GM12878 (cell line): ENCODE measurements at regions not wholly inside any gene's neighbourhood (a gene's known extent, or its start where the extent isn't known, plus 50 kb on each side); places are given as distances from the start of the nearest gene placed in this dataset.

ENCODE experiments used
- ATAC-seq: fragments of 200-7000 bp; cut with Tn5 transposase; 3 replicates; pipeline ENCODE4 v1.9.1; 2020; ENCODE audit warnings: mild to moderate bottlenecking, moderate library complexity
- BruUV-seq: library from RNA; stranded (reverse); fragments of 400-500 nt; replicated peaks from 2 replicates; lab custom pipeline; 2021; lab: Mats Ljungman, UMichigan
- CTCF ChIA-PET: fragments of 300-600 bp; sonication (Branson Sonifier 250); formaldehyde crosslinking; extraction: SDS; loops from one replicate; lab custom pipeline; 2021; ENCODE audit warnings: inconsistent platforms; lab: Yijun Ruan, JAX
- POLR2A ChIA-PET: fragments of 350-600 bp; formaldehyde crosslinking; extraction: SDS; loops from one replicate; lab custom pipeline; 2021; ENCODE audit warnings: inconsistent platforms; lab: Charles Lee
- RAD21 ChIA-PET: fragments of 300-600 bp; sonication (Branson Sonifier 250); formaldehyde crosslinking; loops from one replicate; lab custom pipeline; 2023; ENCODE audit warnings: antibody characterized with exemption; ENCODE audit not compliant: unreplicated experiment; lab: Charles Lee
- SMC1A ChIA-PET: fragments of 300-600 bp; sonication (Branson Sonifier 250); formaldehyde crosslinking; loops from one replicate; lab custom pipeline; 2023; ENCODE audit not compliant: unreplicated experiment, uncharacterized antibody; lab: Charles Lee
- DNase-seq: peaks from one replicate; pipeline ENCODE4 v3.0.0-alpha.2; 2011; ENCODE audit warnings: low read depth, low spot score
- FAIRE-seq: peaks from 3 replicates; lab custom pipeline; 2011; peaks lifted over from hg19 to GRCh38; lab: Jason Lieb, UNC
- H2AFZ ChIP-seq: 2 replicates; pipeline ENCODE4 v1.6.0; 2011; ENCODE audit warnings: low read depth, low read length, control low read depth; ENCODE audit not compliant: control insufficient read depth
- H3K27ac ChIP-seq: 2 replicates; pipeline ENCODE4 v1.5.1; 2011; ENCODE audit warnings: control low read depth; ENCODE audit not compliant: control insufficient read depth, insufficient read depth
- H3K27me3 ChIP-seq, 2 experiments: replicated peaks in 1 of 2; 2 replicates each; pipeline versions ENCODE4 v1.6.0 to v1.6.1; 2011; ENCODE audit warnings: low read length in 1 of 2; ENCODE audit not compliant: control insufficient read depth in 2 of 2, insufficient read depth in 2 of 2
- H3K36me3 ChIP-seq, 2 experiments: 2 replicates each; pipeline ENCODE4 v1.5.1; 2011; ENCODE audit warnings: low read length in 1 of 2; ENCODE audit not compliant: control insufficient read depth in 2 of 2, insufficient read depth in 2 of 2
- H3K4me1 ChIP-seq: 2 replicates; pipeline ENCODE4 v1.6.1; 2011; ENCODE audit warnings: mild to moderate bottlenecking, low read length, moderate library complexity, mixed read lengths; ENCODE audit not compliant: control insufficient read depth, insufficient read depth
- H3K4me2 ChIP-seq: 2 replicates; pipeline ENCODE4 v1.6.0; 2011; ENCODE audit warnings: control low read depth; ENCODE audit not compliant: control insufficient read depth, insufficient read depth
- H3K4me3 ChIP-seq: fragments of 200-600 bp; sonication (generic); 2 replicates; pipeline ENCODE4 v1.5.1; 2016
- H3K79me2 ChIP-seq: 2 replicates; pipeline ENCODE4 v1.6.0; 2011; ENCODE audit warnings: low read length; ENCODE audit not compliant: control insufficient read depth, insufficient read depth
- H3K9ac ChIP-seq: 2 replicates; pipeline ENCODE4 v1.8.0; 2011; ENCODE audit warnings: low read length, control low read depth, mixed read lengths; ENCODE audit not compliant: control insufficient read depth, insufficient read depth
- H3K9me3 ChIP-seq: replicated peaks from 3 replicates; pipeline ENCODE4 v1.5.1; 2011; ENCODE audit warnings: mild to moderate bottlenecking, low read length; ENCODE audit not compliant: control insufficient read depth, insufficient read depth
- H4K20me1 ChIP-seq: 2 replicates; pipeline ENCODE4 v1.6.0; 2011; ENCODE audit not compliant: control insufficient read depth, insufficient read depth
- DPF2 ChIP-seq: fragments of 450-650 bp; IDR thresholded peaks from 2 replicates; pipeline ENCODE4 v1.6.1; 2017; ENCODE audit warnings: mild to moderate bottlenecking
- KDM1A ChIP-seq: fragments of 200-600 bp; sonication (generic); IDR thresholded peaks from 2 replicates; pipeline ENCODE4 v1.6.1; 2016; ENCODE audit warnings: borderline replicate concordance
- PAX5 ChIP-seq: IDR thresholded peaks from 2 replicates; pipeline ENCODE4 v1.6.1; 2011; ENCODE audit warnings: low read depth, low read length, borderline replicate concordance
- RFX5 ChIP-seq: IDR thresholded peaks from 2 replicates; pipeline ENCODE4 v1.6.1; 2011; ENCODE audit warnings: low read depth, low read length, improper control_type of control experiment
- SREBF1 ChIP-seq: IDR thresholded peaks from 2 replicates; pipeline ENCODE4 v1.6.1; 2012; ENCODE audit warnings: mild to moderate bottlenecking, low read length
- WGBS: methylation state at CpG from one replicate; pipeline ENCODE4 v1.1.6; 2016; ENCODE audit warnings: low lambda C conversion rate; ENCODE audit not compliant: insufficient replicate concordance, insufficient coverage; ENCODE audit errors: missing lambda C conversion rate; 5-methylcytosine and 5-hydroxymethylcytosine counted together
- in situ Hi-C: fragments of 300-500 bp; cut with MboI; formaldehyde crosslinking; loops from 9 replicates; pipeline ENCODE4 v1.14.3; 2018; ENCODE audit warnings: mixed read lengths
- intact Hi-C: fragments of 100-400 bp; cut with micrococcal nuclease; formaldehyde crosslinking; loops from one replicate; pipeline ENCODE4 v1.14.2; 2022; ENCODE audit not compliant: unreplicated experiment
- TF ChIP-seq, protein P1 (sequence below): fragments of 450-650 bp; IDR thresholded peaks from 2 replicates; pipeline ENCODE4 v1.6.1; 2017; ENCODE audit warnings: mild to moderate bottlenecking, low read depth, inconsistent platforms; ENCODE audit not compliant: poor library complexity, severe bottlenecking

- TF ChIP-seq, protein P1, sequence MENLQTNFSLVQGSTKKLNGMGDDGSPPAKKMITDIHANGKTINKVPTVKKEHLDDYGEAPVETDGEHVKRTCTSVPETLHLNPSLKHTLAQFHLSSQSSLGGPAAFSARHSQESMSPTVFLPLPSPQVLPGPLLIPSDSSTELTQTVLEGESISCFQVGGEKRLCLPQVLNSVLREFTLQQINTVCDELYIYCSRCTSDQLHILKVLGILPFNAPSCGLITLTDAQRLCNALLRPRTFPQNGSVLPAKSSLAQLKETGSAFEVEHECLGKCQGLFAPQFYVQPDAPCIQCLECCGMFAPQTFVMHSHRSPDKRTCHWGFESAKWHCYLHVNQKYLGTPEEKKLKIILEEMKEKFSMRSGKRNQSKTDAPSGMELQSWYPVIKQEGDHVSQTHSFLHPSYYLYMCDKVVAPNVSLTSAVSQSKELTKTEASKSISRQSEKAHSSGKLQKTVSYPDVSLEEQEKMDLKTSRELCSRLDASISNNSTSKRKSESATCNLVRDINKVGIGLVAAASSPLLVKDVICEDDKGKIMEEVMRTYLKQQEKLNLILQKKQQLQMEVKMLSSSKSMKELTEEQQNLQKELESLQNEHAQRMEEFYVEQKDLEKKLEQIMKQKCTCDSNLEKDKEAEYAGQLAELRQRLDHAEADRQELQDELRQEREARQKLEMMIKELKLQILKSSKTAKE: no peak
- no peak for TF ChIP-seq SREBF1
- TF ChIP-seq, all 136 proteins: peak for 0
These were observed 530.8 kb downstream of the NSUN3 start (continued) for GRCh38 chr3:94593526-94594150.

DNA sequence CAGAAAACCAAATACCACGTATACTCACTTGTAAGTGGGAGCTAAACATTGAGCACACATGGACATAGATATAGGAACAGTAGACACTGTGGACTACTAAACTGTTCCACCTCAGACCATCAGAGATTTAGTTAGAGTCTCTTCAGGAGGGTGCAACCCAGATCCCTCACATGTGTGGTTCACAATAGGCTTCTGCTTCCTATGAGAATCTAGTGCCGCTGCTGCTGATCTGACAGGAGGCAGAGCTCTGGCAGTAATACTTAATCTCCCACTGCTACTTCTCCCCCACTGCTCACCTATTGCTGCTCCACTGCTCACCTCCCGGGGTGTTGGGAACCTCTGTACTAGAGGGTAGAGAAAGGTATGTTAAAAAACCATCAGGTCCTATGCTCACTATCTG lies 533.3 kb downstream of the NSUN3 start:
- no peak for ATAC-seq
- Histone ChIP-seq H3K4me3 (no peak overlapping the region), H3K9me3 (no peaks in the 10 kb centered on the region), H4K20me1 (no peaks in the 10 kb centered on the region)
- WGBS: 33% methylated on average over 3 of the region's 3 CpGs
- SMC1A ChIA-PET: no interaction called here
- TF ChIP-seq DPF2 (no peak), RFX5 (no peak), PAX5 (no peak), KDM1A (no peak)
- TF ChIP-seq, protein P1: no peak
- TF ChIP-seq, all 136 proteins: peak for 0
- DNase-seq: no peak
- Histone ChIP-seq H3K79me2 (no peaks in the 10 kb centered on the region), H2AFZ (no peak overlapping the region), H3K9ac (no peak overlapping the region), H3K4me1 (no peaks in the 10 kb centered on the region), H3K27me3 (no peaks in the 10 kb centered on the region), H3K4me2 (no peak overlapping the region), H3K36me3 (no peaks in the 10 kb centered on the region), H3K27ac (no peak overlapping the region)
- CTCF ChIA-PET: no interaction called here
- RAD21 ChIA-PET: no interaction called here
- FAIRE-seq: no peak
- intact Hi-C loops: no loop called here
- no TSS peak for BruUV-seq
- in situ Hi-C loops: no loop called here
- POLR2A ChIA-PET: no interaction called here
